CD14-positive monocyte (primary cell): ENCODE measurements at regions not wholly inside any gene's neighbourhood (a gene's known extent, or its start where the extent isn't known, plus 50 kb on each side); places are given as distances from the start of the nearest gene placed in this dataset.

Experiments used
- DNase-seq, 3 donors: peaks; one replicate each; pipeline ENCODE4 v3.0.0-alpha.2; 2011 to 2022
- H2AFZ ChIP-seq: 2 replicates; pipeline ENCODE4 v1.6.0; 2012; ENCODE audit warnings: mild to moderate bottlenecking, low read depth, low read length, inconsistent platforms; ENCODE audit not compliant: insufficient read depth, poor library complexity, severe bottlenecking
- H3K27ac ChIP-seq, 2 donors: 1 replicate in 1 of 2; 2 replicates in 1 of 2; pipeline ENCODE4 v1.5.1; 2012 to 2013; ENCODE audit warnings: low read length in 2 of 2, control low read depth in 1 of 2, inconsistent platforms in 1 of 2, low read depth in 1 of 2, mild to moderate bottlenecking in 1 of 2
- H3K27me3 ChIP-seq, 2 donors: one replicate each; pipeline versions ENCODE4 v1.6.0 to v1.6.1; 2011 to 2013; ENCODE audit warnings: low read length in 2 of 2; ENCODE audit not compliant: control insufficient read depth in 2 of 2, insufficient read depth in 2 of 2
- H3K36me3 ChIP-seq, 2 donors: replicated peaks in 1 of 2; 1 replicate in 1 of 2; 2 replicates in 1 of 2; pipeline versions ENCODE4 v1.5.1 to v1.6.1; 2012 to 2013; ENCODE audit warnings: low read length in 2 of 2, control low read depth in 1 of 2, inconsistent platforms in 1 of 2, mild to moderate bottlenecking in 1 of 2; ENCODE audit not compliant: insufficient read depth in 2 of 2, control insufficient read depth in 1 of 2
- H3K4me1 ChIP-seq, 2 donors: 1 replicate in 1 of 2; 2 replicates in 1 of 2; pipeline versions ENCODE4 v1.5.1 to v1.6.1; 2012 to 2013; ENCODE audit warnings: low read length in 2 of 2, control low read depth in 1 of 2, inconsistent platforms in 1 of 2, mild to moderate bottlenecking in 1 of 2, moderate library complexity in 1 of 2; ENCODE audit not compliant: insufficient read depth in 2 of 2, control insufficient read depth in 1 of 2
- H3K4me2 ChIP-seq: replicated peaks from 2 replicates; pipeline ENCODE3; 2012; ENCODE audit warnings: low read length, moderate library complexity, mild to moderate bottlenecking; ENCODE audit not compliant: poor library complexity, severe bottlenecking; ENCODE audit errors: extremely low read depth
- H3K4me3 ChIP-seq, 3 experiments: fragments of 200-600 bp in 1 of 3; sonication (generic) in 1 of 3; replicated peaks in 1 of 3; 1 replicate in 2 of 3; 2 replicates in 1 of 3; pipeline ENCODE4 v1.5.1; 2011 to 2013; ENCODE audit warnings: low read length in 3 of 3, mild to moderate bottlenecking in 3 of 3, control low read depth in 2 of 3, low read depth in 2 of 3, inconsistent platforms in 1 of 3, moderate library complexity in 1 of 3
- H3K79me2 ChIP-seq: 2 replicates; pipeline ENCODE4 v1.6.0; 2012; ENCODE audit warnings: mild to moderate bottlenecking, control low read depth, inconsistent platforms, low read length, moderate library complexity; ENCODE audit not compliant: insufficient read depth
- H3K9ac ChIP-seq: 2 replicates; pipeline ENCODE4 v1.6.0; 2017; ENCODE audit warnings: low read length, mild to moderate bottlenecking; ENCODE audit not compliant: insufficient read depth, poor library complexity, severe bottlenecking
- H3K9me3 ChIP-seq, 2 donors: replicated peaks in 1 of 2; 1 replicate in 1 of 2; 2 replicates in 1 of 2; pipeline versions ENCODE4 v1.5.1 to v1.6.1; 2012 to 2013; ENCODE audit warnings: low read length in 2 of 2, control low read depth in 1 of 2; ENCODE audit not compliant: control insufficient read depth in 1 of 2, insufficient read depth in 1 of 2
- H4K20me1 ChIP-seq: 2 replicates; pipeline ENCODE4 v1.6.0; 2012; ENCODE audit warnings: mild to moderate bottlenecking, low read length, control low read depth, moderate library complexity; ENCODE audit not compliant: insufficient read depth
- H3K27ac Mint-ChIP-seq, 7 donors: one replicate each; pipeline ENCODE4 v1.8.0; 2020; ENCODE audit warnings: mild to moderate bottlenecking in 7 of 7, mixed read lengths in 7 of 7, moderate library complexity in 6 of 7, inconsistent platforms in 2 of 7
- H3K27me3 Mint-ChIP-seq, 3 donors: one replicate each; pipeline ENCODE4 v1.8.0; 2021 to 2022; ENCODE audit warnings: low read depth in 3 of 3, mild to moderate bottlenecking in 3 of 3, mixed read lengths in 3 of 3, moderate library complexity in 3 of 3, inconsistent platforms in 1 of 3
- H3K36me3 Mint-ChIP-seq, 2 donors: one replicate each; pipeline ENCODE4 v1.8.0; 2020; ENCODE audit warnings: mixed read lengths in 2 of 2, inconsistent platforms in 1 of 2, mild to moderate bottlenecking in 1 of 2
- H3K4me1 Mint-ChIP-seq: one replicate; pipeline ENCODE4 v1.8.0; 2020; ENCODE audit warnings: mild to moderate bottlenecking, mixed read lengths
- H3K4me3 Mint-ChIP-seq, 2 donors: one replicate each; pipeline ENCODE4 v1.8.0; 2020; ENCODE audit warnings: mild to moderate bottlenecking in 2 of 2, mixed read lengths in 2 of 2, moderate library complexity in 1 of 2
- H3K9me3 Mint-ChIP-seq, 7 donors: one replicate each; pipeline ENCODE4 v1.8.0; 2020 to 2022; ENCODE audit warnings: mixed read lengths in 7 of 7, mild to moderate bottlenecking in 6 of 7, moderate library complexity in 6 of 7, inconsistent platforms in 2 of 7
- CTCF ChIP-seq: fragments of 200-600 bp; IDR thresholded peaks from one replicate; pipeline ENCODE4 v1.8.0; 2022; ENCODE audit warnings: antibody characterized with exemption, mild to moderate bottlenecking
- WGBS: methylation state at CpG from one replicate; pipeline ENCODE4 v1.1.5; 2013; ENCODE audit warnings: missing lambda C conversion rate; ENCODE audit not compliant: insufficient coverage; 5-methylcytosine and 5-hydroxymethylcytosine counted together
- intact Hi-C, 2 donors: fragments of 100-400 bp; cut with micrococcal nuclease; formaldehyde crosslinking; loops; one replicate each; pipeline versions ENCODE4 v1.15.0 to v1.15.1; 2023

DNA sequence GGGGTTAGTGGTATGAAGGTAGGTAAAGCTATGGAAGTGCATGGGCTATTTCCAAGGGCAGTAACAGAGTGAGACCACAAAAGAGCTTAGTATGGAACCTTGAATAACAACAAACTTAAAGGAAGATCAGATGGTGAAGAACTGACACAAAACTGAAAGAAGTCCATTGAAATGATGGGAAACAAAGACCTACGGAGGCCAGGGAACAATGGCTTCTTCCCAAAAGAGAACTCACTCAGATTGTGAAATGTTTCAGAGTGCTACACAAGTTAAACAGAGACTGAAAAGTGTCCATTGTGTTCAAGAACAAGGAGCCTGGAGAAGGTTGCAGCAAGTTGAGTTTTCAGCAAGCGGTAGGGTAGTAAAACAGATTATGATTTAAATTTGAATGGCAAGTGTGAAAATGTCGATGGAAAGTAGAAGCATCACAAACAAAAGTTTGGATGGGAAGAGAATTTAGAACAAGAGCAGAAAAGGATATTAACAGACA is 700.0 kb upstream of the NXPH2 start:
- no peak overlapping the region for H3K27ac Mint-ChIP-seq
- Histone ChIP-seq H3K4me1 (no peaks in the 10 kb centered on the region), H2AFZ (no peak overlapping the region), H3K27ac (no peak overlapping the region), H3K4me3 (no peak overlapping the region), H3K4me2 (no peak overlapping the region), H3K27me3 (no peaks in the 10 kb centered on the region), H3K36me3 (no peaks in the 10 kb centered on the region), H4K20me1 (no peaks in the 10 kb centered on the region), H3K9ac (no peak overlapping the region), H3K79me2 (no peaks in the 10 kb centered on the region), H3K9me3 (peaks cover 6% of the 10 kb centered on the region in 2 donors)
- no peaks in the 10 kb centered on the region for H3K27me3 Mint-ChIP-seq
- no peak overlapping the region for H3K4me3 Mint-ChIP-seq
- peaks cover 0 to 6% (median 2%) of the 10 kb centered on the region in 7 donors for H3K9me3 Mint-ChIP-seq
- TF ChIP-seq CTCF = no peak
- 77% methylated on average over 3 of the region's 3 CpGs for WGBS
- no peaks in the 10 kb centered on the region for H3K36me3 Mint-ChIP-seq
- DNase-seq = no peak
- H3K4me1 Mint-ChIP-seq = no peaks in the 10 kb centered on the region
- intact Hi-C loops = no loop called here

GRCh38 chr2:139478165-139478914 is 698.1 kb upstream of the NXPH2 start:
- H3K9me3 ChIP-seq = peaks cover 8 to 9% of the 10 kb centered on the region in 2 donors
- Mint-ChIP-seq H3K27me3 (no peaks in the 10 kb centered on the region), H3K9me3 (peaks cover 0 to 6% (median 2%) of the 10 kb centered on the region in 7 donors), H3K27ac (no peak overlapping the region), H3K4me1 (no peaks in the 10 kb centered on the region), H3K4me3 (no peak overlapping the region), H3K36me3 (no peaks in the 10 kb centered on the region)
- H3K27ac ChIP-seq = no peak overlapping the region
- intact Hi-C loops = no loop called here
- H3K4me1 ChIP-seq = no peaks in the 10 kb centered on the region
- H3K36me3 ChIP-seq = no peaks in the 10 kb centered on the region
- H3K4me3 ChIP-seq = no peak overlapping the region
- no peak for TF ChIP-seq CTCF
- no CpG with 5 or more reads among the region's 3 CpGs for WGBS
- H3K9ac ChIP-seq = no peak overlapping the region
- no peaks in the 10 kb centered on the region for H3K79me2 ChIP-seq
- H3K27me3 ChIP-seq = no peaks in the 10 kb centered on the region
- no peaks in the 10 kb centered on the region for H4K20me1 ChIP-seq
- no peak overlapping the region for H2AFZ ChIP-seq
- DNase-seq = no peak
- no peak overlapping the region for H3K4me2 ChIP-seq
